Neuronal stem cell (in vitro differentiated cells): ENCODE measurements at regions not wholly inside any gene's neighbourhood (a gene's known extent, or its start where the extent isn't known, plus 50 kb on each side); places are given as distances from the start of the nearest gene placed in this dataset.

Experiments used
- DNase-seq: peaks from one replicate; pipeline ENCODE4 v3.0.0-alpha.2; 2013; ENCODE audit warnings: low spot score
- H2AFZ ChIP-seq: one replicate; pipeline ENCODE4 v1.6.1; 2013; ENCODE audit warnings: mild to moderate bottlenecking, low read length, inconsistent platforms
- H2AK5ac ChIP-seq: 2 replicates; pipeline ENCODE4 v1.6.1; 2013; ENCODE audit warnings: low read depth, mild to moderate bottlenecking, inconsistent platforms, low read length, moderate library complexity, mixed read lengths
- H2BK120ac ChIP-seq: 2 replicates; pipeline ENCODE4 v1.6.1; 2013; ENCODE audit warnings: low read depth, mild to moderate bottlenecking, inconsistent platforms, low read length, moderate library complexity, mixed read lengths
- H2BK12ac ChIP-seq: one replicate; pipeline ENCODE4 v1.6.1; 2013; ENCODE audit warnings: low read length, inconsistent platforms
- H2BK15ac ChIP-seq: 2 replicates; pipeline ENCODE4 v1.6.1; 2013; ENCODE audit warnings: mild to moderate bottlenecking, low read length, inconsistent platforms, mixed read lengths
- H2BK5ac ChIP-seq: one replicate; pipeline ENCODE4 v1.6.1; 2013; ENCODE audit warnings: inconsistent platforms, mild to moderate bottlenecking, low read length, moderate library complexity
- H3K14ac ChIP-seq: one replicate; pipeline ENCODE4 v1.6.1; 2013; ENCODE audit warnings: low read length, inconsistent platforms
- H3K18ac ChIP-seq: 2 replicates; pipeline ENCODE4 v1.6.1; 2013; ENCODE audit warnings: low read length, inconsistent platforms
- H3K23ac ChIP-seq: 2 replicates; pipeline ENCODE4 v1.6.1; 2013; ENCODE audit warnings: low read depth, mild to moderate bottlenecking, mixed read lengths, low read length, inconsistent platforms; ENCODE audit not compliant: poor library complexity
- H3K27ac ChIP-seq: replicated peaks from 3 replicates; pipeline ENCODE4 v1.5.1; 2013; ENCODE audit warnings: low read length, inconsistent platforms
- H3K27me3 ChIP-seq, 3 experiments: 2 replicates each; pipeline ENCODE4 v1.6.1; 2013; ENCODE audit warnings: low read length in 3 of 3, mild to moderate bottlenecking in 2 of 3, inconsistent platforms in 1 of 3, low read depth in 1 of 3, mixed read lengths in 1 of 3, moderate library complexity in 1 of 3; ENCODE audit not compliant: control insufficient read depth in 3 of 3, insufficient read depth in 3 of 3
- H3K36me3 ChIP-seq, 2 donors: replicated peaks in 1 of 2; 2 replicates each; pipeline ENCODE4 v1.6.1; 2013; ENCODE audit warnings: low read length in 2 of 2; ENCODE audit not compliant: control insufficient read depth in 2 of 2, insufficient read depth in 2 of 2
- H3K4ac ChIP-seq: 2 replicates; pipeline ENCODE4 v1.6.1; 2013; ENCODE audit warnings: inconsistent platforms, mild to moderate bottlenecking, low read length, moderate library complexity
- H3K4me1 ChIP-seq, 2 donors: 1 replicate in 1 of 2; 2 replicates in 1 of 2; pipeline ENCODE4 v1.6.1; 2013; ENCODE audit warnings: low read length in 2 of 2, low read depth in 1 of 2; ENCODE audit not compliant: control insufficient read depth in 2 of 2, insufficient read depth in 1 of 2
- H3K4me2 ChIP-seq: one replicate; pipeline ENCODE4 v1.6.1; 2013; ENCODE audit warnings: mild to moderate bottlenecking, low read length, inconsistent platforms; ENCODE audit not compliant: insufficient read depth, poor library complexity, severe bottlenecking
- H3K4me3 ChIP-seq, 2 donors: 2 replicates each; pipeline ENCODE4 v1.5.1; 2013; ENCODE audit warnings: low read length in 2 of 2, mild to moderate bottlenecking in 2 of 2, inconsistent platforms in 1 of 2, moderate library complexity in 1 of 2
- H3K79me1 ChIP-seq: one replicate; pipeline ENCODE4 v1.6.1; 2013; ENCODE audit warnings: low read depth, mild to moderate bottlenecking, inconsistent platforms, low read length, moderate library complexity
- H3K9ac ChIP-seq: one replicate; pipeline ENCODE4 v1.6.1; 2013; ENCODE audit warnings: mild to moderate bottlenecking, low read depth, low read length, inconsistent platforms; ENCODE audit not compliant: poor library complexity
- H3K9me3 ChIP-seq, 2 donors: replicated peaks in 1 of 2; 2 replicates each; pipeline versions ENCODE3 to v1.6.1; 2013; ENCODE audit warnings: low read length in 2 of 2, mild to moderate bottlenecking in 2 of 2, inconsistent platforms in 1 of 2, low read depth in 1 of 2, mixed read lengths in 1 of 2, moderate library complexity in 1 of 2; ENCODE audit not compliant: control insufficient read depth in 2 of 2, insufficient read depth in 1 of 2
- H4K8ac ChIP-seq: one replicate; pipeline ENCODE4 v1.6.1; 2013; ENCODE audit warnings: low read depth, mild to moderate bottlenecking, inconsistent platforms, low read length, moderate library complexity
- H4K91ac ChIP-seq: one replicate; pipeline ENCODE4 v1.6.1; 2013; ENCODE audit warnings: low read length, low read depth, mild to moderate bottlenecking, inconsistent platforms; ENCODE audit not compliant: poor library complexity
- WGBS, 2 donors: extraction: QIAGEN DNeasy Blood & Tissue Kit; methylation state at CpG; one replicate each; pipeline ENCODE4 v1.1.7; 2013; ENCODE audit warnings: missing lambda C conversion rate in 2 of 2, mixed read lengths in 1 of 2; ENCODE audit not compliant: insufficient read length in 2 of 2, insufficient replicate concordance in 1 of 2; ENCODE audit errors: extremely low coverage in 2 of 2; 5-methylcytosine and 5-hydroxymethylcytosine counted together

GRCh38 chr12:92601176-92601575 is 101.6 kb upstream of the PLEKHG7 start:
- Histone ChIP-seq H3K4me1 (peaks cover 0 to 2% of the 10 kb centered on the region in 2 donors), H2BK120ac (no peak overlapping the region), H3K18ac (no peak overlapping the region), H3K36me3 (no peaks in the 10 kb centered on the region), H2BK5ac (no peak overlapping the region), H2AK5ac (no peak overlapping the region), H2BK12ac (no peak overlapping the region), H4K8ac (no peak overlapping the region), H3K4me3 (no peak overlapping the region), H3K79me1 (no peaks in the 10 kb centered on the region), H2BK15ac (no peak overlapping the region), H3K9me3 (peaks cover 2 to 37% of the 10 kb centered on the region in 2 donors), H3K9ac (no peak overlapping the region), H3K4me2 (no peak overlapping the region), H4K91ac (no peak overlapping the region), H3K27ac (no peak overlapping the region), H3K27me3 (no peaks in the 10 kb centered on the region), H3K14ac (no peak overlapping the region), H3K4ac (no peak overlapping the region), H3K23ac (no peak overlapping the region), H2AFZ (no peak overlapping the region)
- DNase-seq: no peak

- Histone ChIP-seq H2BK5ac (no peak overlapping the region), H3K36me3 (no peaks in the 10 kb centered on the region), H2AK5ac (no peak overlapping the region), H3K79me1 (no peaks in the 10 kb centered on the region), H3K4me1 (peaks cover 2% of the 10 kb centered on the region in 2 donors), H3K27me3 (no peaks in the 10 kb centered on the region), H3K9me3 (peaks cover 2 to 30% of the 10 kb centered on the region in 2 donors), H3K14ac (no peak overlapping the region), H3K4me3 (no peak overlapping the region), H2AFZ (no peak overlapping the region), H3K27ac (no peak overlapping the region), H3K4me2 (no peak overlapping the region), H4K91ac (no peak overlapping the region), H2BK12ac (no peak overlapping the region), H3K18ac (no peak overlapping the region), H2BK120ac (no peak overlapping the region), H3K4ac (no peak overlapping the region), H2BK15ac (no peak overlapping the region), H4K8ac (no peak overlapping the region), H3K9ac (no peak overlapping the region), H3K23ac (no peak overlapping the region)
- WGBS, 2 donors: no CpG with 5 or more reads among the region's 1 CpG
- DNase-seq: no peak
These were observed 102.7 kb upstream of the PLEKHG7 start for GRCh38 chr12:92600052-92600451.

- H2BK120ac ChIP-seq: no peak overlapping the region
- H3K4me2 ChIP-seq: no peak overlapping the region
- H3K18ac ChIP-seq: no peak overlapping the region
- H3K4me3 ChIP-seq: no peak overlapping the region
- no peak overlapping the region for H4K8ac ChIP-seq
- no peak overlapping the region for H3K23ac ChIP-seq
- no peak for DNase-seq
- no peak overlapping the region for H4K91ac ChIP-seq
- no peaks in the 10 kb centered on the region for H3K79me1 ChIP-seq
- whole genome bisulfite sequencing, 2 donors: no CpG with 5 or more reads among the region's 1 CpG
- no peak overlapping the region for H3K27ac ChIP-seq
- H2AFZ ChIP-seq: no peak overlapping the region
- no peak overlapping the region for H3K4ac ChIP-seq
- no peak overlapping the region for H2BK15ac ChIP-seq
- H3K14ac ChIP-seq: no peak overlapping the region
- peaks cover 2 to 26% of the 10 kb centered on the region in 2 donors for H3K9me3 ChIP-seq
- peaks cover 2% of the 10 kb centered on the region in 2 donors for H3K4me1 ChIP-seq
- H2BK5ac ChIP-seq: no peak overlapping the region
- no peaks in the 10 kb centered on the region for H3K36me3 ChIP-seq
- no peak overlapping the region for H2AK5ac ChIP-seq
- H3K27me3 ChIP-seq: no peaks in the 10 kb centered on the region
- H2BK12ac ChIP-seq: no peak overlapping the region
- no peak overlapping the region for H3K9ac ChIP-seq
These were observed 104.8 kb upstream of the PLEKHG7 start for GRCh38 chr12:92597997-92598396.

- Histone ChIP-seq H3K4me2 (no peak overlapping the region), H2AFZ (no peak overlapping the region), H3K9ac (no peak overlapping the region), H3K23ac (no peak overlapping the region), H2BK15ac (no peak overlapping the region), H3K79me1 (no peaks in the 10 kb centered on the region), H3K27ac (no peak overlapping the region), H2BK12ac (no peak overlapping the region), H4K8ac (no peak overlapping the region), H3K9me3 (peaks cover 2 to 26% of the 10 kb centered on the region in 2 donors), H3K27me3 (no peaks in the 10 kb centered on the region), H2BK120ac (no peak overlapping the region), H3K4me3 (no peak overlapping the region), H2BK5ac (no peak overlapping the region), H3K14ac (no peak overlapping the region), H3K4ac (no peak overlapping the region), H3K18ac (no peak overlapping the region), H3K4me1 (peaks cover 2% of the 10 kb centered on the region in 2 donors), H3K36me3 (no peaks in the 10 kb centered on the region), H2AK5ac (no peak overlapping the region), H4K91ac (no peak overlapping the region)
- no peak for DNase-seq
- WGBS, 2 donors: no CpG with 5 or more reads among the region's 2 CpGs
These were observed 105.7 kb upstream of the PLEKHG7 start for GRCh38 chr12:92597118-92597517.
